Activated CD8-positive, alpha-beta T cell treated with anti-CD3 and anti-CD28 coated beads for 36 hours (primary cell): ENCODE measurements at regions not wholly inside any gene's neighbourhood (a gene's known extent, or its start where the extent isn't known, plus 50 kb on each side); places are given as distances from the start of the nearest gene placed in this dataset.

ENCODE experiments used
- ATAC-seq: fragments of 200-7000 bp; cut with Tn5 transposase; one replicate; pipeline ENCODE4 v1.10.0; 2021; ENCODE audit warnings: mild to moderate bottlenecking, moderate library complexity
- CTCF ChIA-PET: fragments of 350-600 bp; sonication (Branson Sonifier 250); formaldehyde crosslinking; loops from one replicate; lab custom pipeline; 2021; ENCODE audit warnings: antibody characterized with exemption; lab: Charles Lee
- POLR2A ChIA-PET: fragments of 350-600 bp; sonication (Branson Sonifier 250); formaldehyde crosslinking; loops from one replicate; lab custom pipeline; 2021; ENCODE audit warnings: antibody characterized with exemption; lab: Charles Lee
- DNase-seq: peaks from one replicate; pipeline ENCODE4 v3.0.0-alpha.2; 2020
- H3K27ac Mint-ChIP-seq: one replicate; pipeline ENCODE4 v1.8.0; 2021; ENCODE audit warnings: mild to moderate bottlenecking, mixed read lengths
- H3K27me3 Mint-ChIP-seq: one replicate; pipeline ENCODE4 v1.8.0; 2021; ENCODE audit warnings: mixed read lengths
- H3K36me3 Mint-ChIP-seq: one replicate; pipeline ENCODE4 v1.8.0; 2021; ENCODE audit warnings: low read depth, mixed read lengths
- H3K4me1 Mint-ChIP-seq: one replicate; pipeline ENCODE4 v1.8.0; 2021; ENCODE audit warnings: low read depth, mixed read lengths
- H3K4me3 Mint-ChIP-seq: one replicate; pipeline ENCODE4 v1.8.0; 2021; ENCODE audit warnings: mild to moderate bottlenecking, moderate library complexity, mixed read lengths
- H3K9me3 Mint-ChIP-seq: one replicate; pipeline ENCODE4 v1.8.0; 2021; ENCODE audit warnings: mixed read lengths
- intact Hi-C: fragments of 100-400 bp; cut with micrococcal nuclease; formaldehyde crosslinking; loops from one replicate; pipeline ENCODE4 v1.10.0; 2022
- TF ChIP-seq, protein P1 (sequence below): fragments of 200-600 bp; IDR thresholded peaks from one replicate; pipeline ENCODE4 v1.8.0; 2022; ENCODE audit warnings: antibody characterized with exemption, mild to moderate bottlenecking

DNA sequence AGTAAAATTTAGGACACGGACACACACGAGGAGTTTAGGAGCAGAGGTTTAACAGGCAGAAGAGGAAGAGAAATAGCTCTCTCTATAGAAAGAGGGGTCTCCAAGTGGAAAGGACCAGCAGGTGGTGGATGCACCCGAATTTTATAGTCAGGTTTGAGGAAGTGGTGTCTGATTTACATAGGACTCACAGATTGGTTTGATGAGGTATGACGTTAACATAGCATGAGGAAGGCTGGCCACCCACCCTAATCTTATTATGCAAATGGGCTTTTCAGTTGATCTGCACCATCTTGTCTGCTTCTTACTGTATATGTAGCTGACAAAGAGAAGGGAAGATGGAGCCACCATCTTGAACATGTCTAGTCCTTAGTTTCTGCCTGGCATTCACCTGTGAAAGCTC lies 52.5 kb upstream of the RGS2 start:
- ATAC-seq: no peak
- ChIA-PET CTCF (no interaction called here), POLR2A (no interaction called here)
- Mint-ChIP-seq H3K9me3 (peaks cover 2% of the 10 kb centered on the region), H3K27ac (no peak overlapping the region), H3K27me3 (peaks cover 2% of the 10 kb centered on the region), H3K4me1 (no peaks in the 10 kb centered on the region), H3K4me3 (no peak overlapping the region), H3K36me3 (no peaks in the 10 kb centered on the region)
- intact Hi-C loops: no loop called here
- DNase-seq: no peak
- TF ChIP-seq, protein P1, sequence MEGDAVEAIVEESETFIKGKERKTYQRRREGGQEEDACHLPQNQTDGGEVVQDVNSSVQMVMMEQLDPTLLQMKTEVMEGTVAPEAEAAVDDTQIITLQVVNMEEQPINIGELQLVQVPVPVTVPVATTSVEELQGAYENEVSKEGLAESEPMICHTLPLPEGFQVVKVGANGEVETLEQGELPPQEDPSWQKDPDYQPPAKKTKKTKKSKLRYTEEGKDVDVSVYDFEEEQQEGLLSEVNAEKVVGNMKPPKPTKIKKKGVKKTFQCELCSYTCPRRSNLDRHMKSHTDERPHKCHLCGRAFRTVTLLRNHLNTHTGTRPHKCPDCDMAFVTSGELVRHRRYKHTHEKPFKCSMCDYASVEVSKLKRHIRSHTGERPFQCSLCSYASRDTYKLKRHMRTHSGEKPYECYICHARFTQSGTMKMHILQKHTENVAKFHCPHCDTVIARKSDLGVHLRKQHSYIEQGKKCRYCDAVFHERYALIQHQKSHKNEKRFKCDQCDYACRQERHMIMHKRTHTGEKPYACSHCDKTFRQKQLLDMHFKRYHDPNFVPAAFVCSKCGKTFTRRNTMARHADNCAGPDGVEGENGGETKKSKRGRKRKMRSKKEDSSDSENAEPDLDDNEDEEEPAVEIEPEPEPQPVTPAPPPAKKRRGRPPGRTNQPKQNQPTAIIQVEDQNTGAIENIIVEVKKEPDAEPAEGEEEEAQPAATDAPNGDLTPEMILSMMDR: no peak

DNA sequence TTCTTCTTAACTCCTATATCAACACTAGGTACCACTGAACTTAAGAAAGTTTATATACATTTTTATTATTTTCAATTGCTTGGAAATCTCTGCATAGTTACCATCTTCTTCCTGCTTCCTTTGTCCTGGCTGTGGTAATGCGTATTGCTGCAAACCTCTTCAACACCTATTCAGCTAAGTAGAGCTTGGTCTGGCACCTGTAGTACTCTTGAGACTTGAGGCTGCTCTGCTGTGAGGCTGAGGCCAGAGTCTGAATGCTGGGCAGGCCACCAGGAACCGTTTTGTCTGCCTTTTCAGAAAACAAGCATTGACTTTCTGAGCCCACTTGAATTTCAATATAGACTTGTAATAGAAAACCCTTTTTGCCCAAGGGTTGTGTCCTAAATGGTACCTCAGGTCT lies 52.0 kb upstream of the RGS2 start:
- DNase-seq (no peak), ATAC-seq (no peak)
- intact Hi-C loops: no loop called here
- POLR2A ChIA-PET: no interaction called here
- Mint-ChIP-seq H3K4me3 (no peak overlapping the region), H3K27ac (no peak overlapping the region), H3K36me3 (no peaks in the 10 kb centered on the region), H3K27me3 (peaks cover 2% of the 10 kb centered on the region), H3K9me3 (peaks cover 2% of the 10 kb centered on the region), H3K4me1 (no peaks in the 10 kb centered on the region)
- CTCF ChIA-PET: no interaction called here
- TF ChIP-seq, protein P1: no peak

DNA sequence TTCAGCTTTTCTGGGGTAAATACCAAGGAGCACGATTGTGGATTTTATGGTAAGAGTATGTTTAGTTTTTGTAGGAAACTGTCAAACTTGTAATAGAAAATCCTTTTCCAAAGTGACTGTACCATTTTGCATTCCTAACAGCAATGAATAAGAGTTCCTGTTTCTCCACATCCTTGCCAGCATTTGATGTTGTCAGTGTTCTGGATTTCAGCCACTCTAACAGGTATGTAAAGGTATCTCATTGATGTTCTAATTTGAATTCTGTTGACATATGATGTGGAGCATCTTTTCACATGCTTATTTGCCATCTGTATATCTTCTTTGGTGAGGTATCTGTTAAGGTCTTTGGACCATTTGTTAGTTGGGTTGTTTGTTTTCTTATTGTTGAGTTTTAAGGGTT lies 50.3 kb upstream of the RGS2 start:
- CTCF ChIA-PET: no interaction called here
- no peak overlapping the region for H3K27ac Mint-ChIP-seq

More for the DNA sequence above, 50.3 kb upstream of the RGS2 start:
- Mint-ChIP-seq H3K4me3 (no peak overlapping the region), H3K36me3 (no peaks in the 10 kb centered on the region), H3K4me1 (no peaks in the 10 kb centered on the region), H3K9me3 (no peaks in the 10 kb centered on the region), H3K27me3 (peaks cover 4% of the 10 kb centered on the region)
- ATAC-seq (no peak), DNase-seq (no peak)
- TF ChIP-seq, protein P1: no peak
- POLR2A ChIA-PET: no interaction called here
- intact Hi-C loops: no loop called here
